ENCODE measurements at regions not wholly inside any gene's neighbourhood (a gene's known extent, or its start where the extent isn't known, plus 50 kb on each side); places are given as distances from the start of the nearest gene placed in this dataset.

- no peak overlapping the region for H3T11ph ChIP-seq (ENCODE audit: low read length)
- H3K14ac ChIP-seq (ENCODE audit: insufficient read depth, low read length), result no peak overlapping the region
- H2BK20ac ChIP-seq (ENCODE audit: low read depth, low read length, poor library complexity, severe bottlenecking), result no peak overlapping the region
- H2BK5ac ChIP-seq (ENCODE audit: insufficient read length, low read length), result no peak overlapping the region
- H4K91ac ChIP-seq (ENCODE audit: insufficient read length, low read depth, low read length), result no peak overlapping the region
- H3K79me1 ChIP-seq (ENCODE audit: insufficient read depth, low read depth, low read length, poor library complexity, severe bottlenecking), result no peaks in the 10 kb centered on the region
- no peaks in the 10 kb centered on the region for H3K27me3 ChIP-seq (ENCODE audit: insufficient read depth, low read length)
- Mint-ChIP-seq H3K4me1 (no peaks in the 10 kb centered on the region), H3K36me3 (ENCODE audit: insufficient read depth in 1 of 3, low read depth in 3 of 3) (peaks cover 3 to 23% (median 7%) of the 10 kb centered on the region in 3 experiments; a peak in 6 of 7 replicates), H3K9me3 (peaks cover 21 to 22% of the 10 kb centered on the region in 2 experiments), H3K27ac (no peak overlapping the region), H3K27me3 (ENCODE audit: low read depth) (peaks cover 1% of the 10 kb centered on the region; the same call in 1 of the 2 replicates), H3K4me3 (no peak overlapping the region)
- no peak overlapping the region for H2BK12ac ChIP-seq (ENCODE audit: insufficient read length, low read depth, low read length)
- no peaks in the 10 kb centered on the region for H3K23me2 ChIP-seq (ENCODE audit: insufficient read length, low read depth, low read length, poor library complexity, severe bottlenecking)
- DNase-seq, result no peak
- H3K18ac ChIP-seq (ENCODE audit: insufficient read length, low read depth, low read length), result no peak overlapping the region
- H3K27ac ChIP-seq (ENCODE audit: insufficient read length, low read depth, low read length), result no peak overlapping the region
- H3K4me2 ChIP-seq (ENCODE audit: insufficient read depth, insufficient read length, low read length), result no peak overlapping the region
- no CpG with 5 or more reads among the region's 1 CpG for WGBS (ENCODE audit: extremely low coverage, insufficient read length, low lambda C conversion rate)
- no peak overlapping the region for H2BK120ac ChIP-seq (ENCODE audit: low read depth, low read length, poor library complexity, severe bottlenecking)
- no peaks in the 10 kb centered on the region for H3K79me2 ChIP-seq (ENCODE audit: insufficient read depth, low read length)
- no peak overlapping the region for H2AK5ac ChIP-seq (ENCODE audit: insufficient read length, low read length)
- no peak overlapping the region for H3K56ac ChIP-seq (ENCODE audit: insufficient read length, low read depth, low read length)
- no peaks in the 10 kb centered on the region for H4K20me1 ChIP-seq (ENCODE audit: control insufficient read depth, insufficient read depth, insufficient read length)
- TF ChIP-seq CTCF (conservative IDR thresholded peaks at IDR 0.05), result no peak
- H4K5ac ChIP-seq (ENCODE audit: insufficient read length, low read depth, low read length), result no peak overlapping the region
- H3K9ac ChIP-seq (ENCODE audit: extremely low read depth, insufficient read length, low read length), result no peak overlapping the region
- H3K4ac ChIP-seq (ENCODE audit: low read depth, low read length), result no peak overlapping the region
- no peak overlapping the region for H2AFZ ChIP-seq (ENCODE audit: low read length)
- no peaks in the 10 kb centered on the region for H3K9me3 ChIP-seq (ENCODE audit: control insufficient read depth, low read depth, low read length)
- H4K8ac ChIP-seq (replicated peaks; ENCODE audit: insufficient read length, low read depth, low read length), result no peak overlapping the region
- H3K23ac ChIP-seq (ENCODE audit: insufficient read length, low read depth, low read length), result no peak overlapping the region
- H3K4me1 ChIP-seq (ENCODE audit: insufficient read depth, low read length), result no peaks in the 10 kb centered on the region
- H2BK15ac ChIP-seq (ENCODE audit: low read depth, low read length), result no peak overlapping the region
Observed at GRCh38 chr2:139020287-139020686, 240.1 kb upstream of the NXPH2 start.
